Inferior parietal cortex (tissue), 1 donor: ENCODE measurements at regions not wholly inside any gene's neighbourhood (a gene's known extent, or its start where the extent isn't known, plus 50 kb on each side); places are given as distances from the start of the nearest gene placed in this dataset.
A peak's percentile ranks its signal among the peaks of the same experiment; 100 is the strongest.

ENCODE experiments used
- DNase-seq: peaks from one replicate; pipeline ENCODE4 v3.0.0-alpha.2; 2016; ENCODE audit errors: extremely low spot score

GRCh38 chr6:50610562-50610961 is 102.8 kb upstream of the TFAP2D start:
- DNase-seq: no peak

GRCh38 chr6:50635429-50635828 is 77.9 kb upstream of the TFAP2D start:
- DNase-seq: no peak

DNA sequence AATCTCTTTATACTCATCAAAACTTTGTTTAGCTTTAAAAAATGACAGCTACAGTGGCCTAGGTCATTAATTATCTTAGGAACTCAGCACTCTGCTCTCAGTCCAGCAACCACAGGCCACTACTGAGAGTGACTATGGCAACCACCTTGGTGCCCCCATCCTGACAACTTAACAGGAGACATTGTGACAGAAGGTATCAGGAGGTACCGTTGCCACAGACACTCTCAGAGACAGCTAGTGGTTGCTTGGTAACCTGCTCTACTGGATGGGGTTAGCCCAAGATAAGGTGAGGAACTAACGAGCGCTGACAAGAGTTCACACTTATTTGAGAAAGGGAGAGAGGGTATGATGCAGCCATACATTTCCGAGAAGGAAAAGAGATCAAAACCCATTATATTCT is 76.1 kb upstream of the TFAP2D start:
- DNase-seq: no peak

DNA sequence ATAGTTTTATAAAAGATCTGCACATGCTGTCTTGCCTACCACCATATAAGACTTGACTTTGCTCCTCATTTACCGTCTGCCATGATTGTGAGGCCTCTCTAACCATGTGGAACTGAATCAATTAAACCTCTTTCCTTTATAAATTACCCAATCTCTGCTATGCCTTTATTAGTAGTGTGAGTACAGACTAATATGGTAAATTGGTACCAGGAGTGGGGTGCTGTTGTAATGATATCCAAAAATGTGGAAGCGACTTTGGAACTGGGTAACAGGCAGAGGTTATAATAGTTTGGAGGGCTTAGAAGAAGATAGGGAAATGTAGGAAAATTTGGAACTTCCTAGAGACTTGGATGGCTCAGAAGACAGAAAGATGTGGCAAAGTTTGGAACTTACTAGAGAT is 64.2 kb upstream of the TFAP2D start:
- DNase-seq: no peak

- DNase-seq: no peak
These were observed 60.1 kb upstream of the TFAP2D start for GRCh38 chr6:50653253-50653652.

DNA sequence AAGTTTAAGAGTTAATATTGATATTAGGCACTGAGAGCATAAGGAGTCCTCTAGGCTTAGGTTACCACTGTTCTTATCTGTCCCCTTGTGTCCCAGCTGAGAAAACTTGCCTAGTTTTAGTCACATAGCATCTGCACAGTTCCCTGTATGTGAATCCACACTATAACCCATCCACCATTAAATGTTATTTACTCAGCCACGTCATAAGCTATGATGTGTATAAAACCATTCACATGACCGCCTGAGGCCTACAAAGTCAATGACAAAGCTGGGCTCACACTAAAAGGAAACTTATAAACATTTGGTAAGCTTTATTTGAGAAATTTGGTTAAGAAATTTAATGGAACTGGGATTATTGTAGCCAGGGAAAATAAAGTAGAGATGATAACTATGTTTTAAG is 59.2 kb upstream of the TFAP2D start:
- DNase-seq: no peak

DNA sequence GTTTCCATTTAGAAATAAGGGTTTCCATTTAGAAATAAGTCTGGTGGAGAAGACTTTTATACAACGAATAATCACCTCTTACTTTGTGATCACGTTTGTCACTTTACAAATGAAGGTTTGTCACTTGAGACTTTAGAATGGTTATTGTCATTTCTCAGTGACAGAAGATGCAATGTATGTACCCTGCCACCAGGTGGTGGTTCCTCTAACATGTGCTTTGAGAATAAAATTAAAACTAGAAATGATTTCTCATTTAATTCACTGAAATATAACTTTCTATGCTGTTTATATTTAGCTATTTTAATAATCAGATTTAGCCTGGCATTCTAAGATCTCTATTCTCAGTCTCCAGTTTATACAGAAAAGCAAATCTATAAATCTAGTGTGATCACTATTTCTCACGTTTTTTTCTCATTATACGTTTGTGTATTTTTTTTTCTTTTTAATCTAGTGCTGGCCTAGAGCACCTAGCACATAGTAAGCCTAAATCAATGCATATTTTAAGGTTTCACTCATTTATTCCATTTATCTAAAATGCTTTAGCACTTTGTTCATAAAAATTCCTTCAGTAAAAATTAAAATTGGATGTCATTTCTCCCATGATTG is 57.4 kb upstream of the TFAP2D start:
- DNase-seq: peak; percentile 39

DNA sequence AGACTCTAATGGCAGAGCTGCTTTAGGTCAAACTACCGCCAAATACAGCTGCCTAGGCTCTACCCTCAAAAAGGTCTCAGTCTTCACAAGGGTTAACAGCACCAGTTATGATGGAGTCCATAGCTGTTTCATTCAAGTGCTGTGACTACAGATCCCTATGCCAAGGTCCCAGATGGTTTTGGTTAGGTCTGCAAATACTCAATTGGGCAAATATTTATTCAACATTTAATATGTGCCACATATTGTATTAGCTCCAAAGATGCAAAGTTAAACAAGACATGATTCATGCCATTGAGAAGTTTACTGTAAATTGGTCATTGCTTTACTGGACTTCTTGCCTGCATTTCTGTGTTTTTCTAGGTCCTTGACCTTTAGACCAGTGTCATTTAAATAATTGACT is 55.8 kb upstream of the TFAP2D start:
- no peak for DNase-seq

GRCh38 chr6:50658561-50658960 is 54.8 kb upstream of the TFAP2D start:
- no peak for DNase-seq

- no peak for DNase-seq
These were observed 51.7 kb upstream of the TFAP2D start for GRCh38 chr6:50661636-50662035.
